ENCODE measurements at regions not wholly inside any gene's neighbourhood (a gene's known extent, or its start where the extent isn't known, plus 50 kb on each side); places are given as distances from the start of the nearest gene placed in this dataset.

- TF ChIP-seq EZH2 (IDR thresholded peaks at IDR 0.05) = no peak
- TF ChIP-seq POLR2AphosphoS5 (IDR thresholded peaks at IDR 0.05; ENCODE audit: borderline replicate concordance, low read depth, low read length) = no peak
Observed at GRCh38 chrX:76555816-76556215, 128.3 kb downstream of the MAGEE1 start.

Measured in SK-N-MC (cell line).